ENCODE measurements at regions not wholly inside any gene's neighbourhood (a gene's known extent, or its start where the extent isn't known, plus 50 kb on each side); places are given as distances from the start of the nearest gene placed in this dataset.

DNA sequence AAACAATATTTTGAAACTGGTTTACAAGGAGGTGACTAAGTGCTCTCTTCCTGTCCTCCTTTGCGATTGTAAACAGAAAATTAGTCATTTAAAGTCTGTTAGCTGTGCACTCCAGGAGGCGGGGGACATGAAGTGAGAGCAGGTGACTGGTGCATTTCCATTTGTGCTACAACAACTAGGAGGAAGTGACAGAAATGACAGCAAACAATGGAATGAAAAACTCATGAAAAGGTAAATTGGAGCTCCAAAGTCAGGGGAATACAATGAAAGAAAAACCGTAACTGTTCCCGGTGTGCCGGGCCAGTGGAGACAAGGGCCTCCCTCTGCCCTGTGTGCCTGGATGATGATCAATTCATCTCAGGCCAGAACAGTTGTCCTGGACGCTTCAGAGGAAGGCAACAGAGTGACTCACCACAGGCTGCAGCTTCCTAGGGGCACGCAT lies 439.9 kb downstream of the GADD45G start:
- Histone ChIP-seq H3K9me3 (replicated peaks; ENCODE audit: control insufficient read depth, insufficient read depth, low read length) (no peaks in the 10 kb centered on the region), H3K27me3 (replicated peaks in 1 of 2; ENCODE audit: control insufficient read depth in 2 of 2, insufficient read depth in 2 of 2, low read length in 1 of 2) (no peaks in the 10 kb centered on the region), H3K4me1 (ENCODE audit: control insufficient read depth, insufficient read depth, low read length) (no peaks in the 10 kb centered on the region), H3K79me2 (ENCODE audit: control insufficient read depth, insufficient read depth, low read length) (no peaks in the 10 kb centered on the region), H3K27ac (ENCODE audit: control insufficient read depth, insufficient read depth) (no peak overlapping the region), H3K4me2 (ENCODE audit: control insufficient read depth, insufficient read depth) (no peak overlapping the region), H3K9ac (ENCODE audit: control insufficient read depth, insufficient read depth, low read length) (no peak overlapping the region), H2AFZ (ENCODE audit: control insufficient read depth, low read depth, low read length) (no peak overlapping the region), H4K20me1 (ENCODE audit: control insufficient read depth, insufficient read depth) (no peaks in the 10 kb centered on the region), H3K36me3 (ENCODE audit: control insufficient read depth in 2 of 2, insufficient read depth in 2 of 2, low read length in 1 of 2) (no peaks in the 10 kb centered on the region), H3K4me3 (no peak overlapping the region)
- ChIA-PET CTCF (interaction anchor here (1.1 kb wide), 1 partner anchor 441 kb away, joined by 3 read pairs; no protein-coding TSS in a partner anchor), RAD21 (ENCODE audit: unreplicated experiment) (no interaction called here), POLR2A (no interaction called here), SMC1A (ENCODE audit: uncharacterized antibody, unreplicated experiment) (no interaction called here)
- DNase-seq (ENCODE audit: low read depth, low spot score) (no peak), FAIRE-seq (no peak), ATAC-seq (no peak)
- WGBS (ENCODE audit: insufficient coverage, insufficient replicate concordance, low lambda C conversion rate, missing lambda C conversion rate): 54% methylated on average over 7 of the region's 7 CpGs
- intact Hi-C loops (cut with micrococcal nuclease; ENCODE audit: unreplicated experiment) (no loop called here), in situ Hi-C loops (cut with MboI) (no loop called here)
- no TSS peak for BruUV-seq (replicated peaks)
- TF ChIP-seq ZNF384 (IDR thresholded peaks at IDR 0.05; ENCODE audit: borderline replicate concordance, low read depth, low read length) (no peak), SMAD1 (IDR thresholded peaks at IDR 0.05; ENCODE audit: low read depth, partially characterized antibody) (no peak), NFYA (IDR thresholded peaks at IDR 0.05; ENCODE audit: borderline replicate concordance, low read depth, low read length) (no peak), ZNF207 (IDR thresholded peaks at IDR 0.05; ENCODE audit: borderline replicate concordance) (no peak), POLR2AphosphoS5 (IDR thresholded peaks at IDR 0.05; ENCODE audit: low read length) (no peak), EGR1 (IDR thresholded peaks at IDR 0.05; ENCODE audit: borderline replicate concordance in 1 of 2, low read depth in 2 of 2, low read length in 2 of 2) (no peak), PAX8 (IDR thresholded peaks at IDR 0.05) (no peak), HDGF (IDR thresholded peaks at IDR 0.05) (no peak), YBX1 (IDR thresholded peaks at IDR 0.05) (no peak), SPI1 (IDR thresholded peaks at IDR 0.05; ENCODE audit: borderline replicate concordance, insufficient read depth, low read depth, low read length) (no peak), BACH1 (IDR thresholded peaks at IDR 0.05; ENCODE audit: borderline replicate concordance) (no peak), ETV6 (conservative IDR thresholded peaks at IDR 0.05 in 1 of 2, IDR thresholded peaks at IDR 0.05 in 1 of 2; ENCODE audit: borderline replicate concordance in 1 of 2, low read depth in 1 of 2) (no peak), SRF (IDR thresholded peaks at IDR 0.05; ENCODE audit: low read depth in 2 of 2, low read length in 2 of 2) (no peak), NFYB (IDR thresholded peaks at IDR 0.05; ENCODE audit: insufficient read depth, low read depth, low read length) (no peak)
- TF ChIP-seq, protein P1, sequence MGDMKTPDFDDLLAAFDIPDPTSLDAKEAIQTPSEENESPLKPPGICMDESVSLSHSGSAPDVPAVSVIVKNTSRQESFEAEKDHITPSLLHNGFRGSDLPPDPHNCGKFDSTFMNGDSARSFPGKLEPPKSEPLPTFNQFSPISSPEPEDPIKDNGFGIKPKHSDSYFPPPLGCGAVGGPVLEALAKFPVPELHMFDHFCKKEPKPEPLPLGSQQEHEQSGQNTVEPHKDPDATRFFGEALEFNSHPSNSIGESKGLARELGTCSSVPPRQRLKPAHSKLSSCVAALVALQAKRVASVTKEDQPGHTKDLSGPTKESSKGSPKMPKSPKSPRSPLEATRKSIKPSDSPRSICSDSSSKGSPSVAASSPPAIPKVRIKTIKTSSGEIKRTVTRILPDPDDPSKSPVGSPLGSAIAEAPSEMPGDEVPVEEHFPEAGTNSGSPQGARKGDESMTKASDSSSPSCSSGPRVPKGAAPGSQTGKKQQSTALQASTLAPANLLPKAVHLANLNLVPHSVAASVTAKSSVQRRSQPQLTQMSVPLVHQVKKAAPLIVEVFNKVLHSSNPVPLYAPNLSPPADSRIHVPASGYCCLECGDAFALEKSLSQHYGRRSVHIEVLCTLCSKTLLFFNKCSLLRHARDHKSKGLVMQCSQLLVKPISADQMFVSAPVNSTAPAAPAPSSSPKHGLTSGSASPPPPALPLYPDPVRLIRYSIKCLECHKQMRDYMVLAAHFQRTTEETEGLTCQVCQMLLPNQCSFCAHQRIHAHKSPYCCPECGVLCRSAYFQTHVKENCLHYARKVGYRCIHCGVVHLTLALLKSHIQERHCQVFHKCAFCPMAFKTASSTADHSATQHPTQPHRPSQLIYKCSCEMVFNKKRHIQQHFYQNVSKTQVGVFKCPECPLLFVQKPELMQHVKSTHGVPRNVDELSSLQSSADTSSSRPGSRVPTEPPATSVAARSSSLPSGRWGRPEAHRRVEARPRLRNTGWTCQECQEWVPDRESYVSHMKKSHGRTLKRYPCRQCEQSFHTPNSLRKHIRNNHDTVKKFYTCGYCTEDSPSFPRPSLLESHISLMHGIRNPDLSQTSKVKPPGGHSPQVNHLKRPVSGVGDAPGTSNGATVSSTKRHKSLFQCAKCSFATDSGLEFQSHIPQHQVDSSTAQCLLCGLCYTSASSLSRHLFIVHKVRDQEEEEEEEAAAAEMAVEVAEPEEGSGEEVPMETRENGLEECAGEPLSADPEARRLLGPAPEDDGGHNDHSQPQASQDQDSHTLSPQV (IDR thresholded peaks at IDR 0.05): no peak
- TF ChIP-seq, protein P2, sequence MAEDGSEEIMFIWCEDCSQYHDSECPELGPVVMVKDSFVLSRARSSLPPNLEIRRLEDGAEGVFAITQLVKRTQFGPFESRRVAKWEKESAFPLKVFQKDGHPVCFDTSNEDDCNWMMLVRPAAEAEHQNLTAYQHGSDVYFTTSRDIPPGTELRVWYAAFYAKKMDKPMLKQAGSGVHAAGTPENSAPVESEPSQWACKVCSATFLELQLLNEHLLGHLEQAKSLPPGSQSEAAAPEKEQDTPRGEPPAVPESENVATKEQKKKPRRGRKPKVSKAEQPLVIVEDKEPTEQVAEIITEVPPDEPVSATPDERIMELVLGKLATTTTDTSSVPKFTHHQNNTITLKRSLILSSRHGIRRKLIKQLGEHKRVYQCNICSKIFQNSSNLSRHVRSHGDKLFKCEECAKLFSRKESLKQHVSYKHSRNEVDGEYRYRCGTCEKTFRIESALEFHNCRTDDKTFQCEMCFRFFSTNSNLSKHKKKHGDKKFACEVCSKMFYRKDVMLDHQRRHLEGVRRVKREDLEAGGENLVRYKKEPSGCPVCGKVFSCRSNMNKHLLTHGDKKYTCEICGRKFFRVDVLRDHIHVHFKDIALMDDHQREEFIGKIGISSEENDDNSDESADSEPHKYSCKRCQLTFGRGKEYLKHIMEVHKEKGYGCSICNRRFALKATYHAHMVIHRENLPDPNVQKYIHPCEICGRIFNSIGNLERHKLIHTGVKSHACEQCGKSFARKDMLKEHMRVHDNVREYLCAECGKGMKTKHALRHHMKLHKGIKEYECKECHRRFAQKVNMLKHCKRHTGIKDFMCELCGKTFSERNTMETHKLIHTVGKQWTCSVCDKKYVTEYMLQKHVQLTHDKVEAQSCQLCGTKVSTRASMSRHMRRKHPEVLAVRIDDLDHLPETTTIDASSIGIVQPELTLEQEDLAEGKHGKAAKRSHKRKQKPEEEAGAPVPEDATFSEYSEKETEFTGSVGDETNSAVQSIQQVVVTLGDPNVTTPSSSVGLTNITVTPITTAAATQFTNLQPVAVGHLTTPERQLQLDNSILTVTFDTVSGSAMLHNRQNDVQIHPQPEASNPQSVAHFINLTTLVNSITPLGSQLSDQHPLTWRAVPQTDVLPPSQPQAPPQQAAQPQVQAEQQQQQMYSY (CRISPR knock-in tag; IDR thresholded peaks at IDR 0.05): no peak
